ENCODE measurements at regions not wholly inside any gene's neighbourhood (a gene's known extent, or its start where the extent isn't known, plus 50 kb on each side); places are given as distances from the start of the nearest gene placed in this dataset.

DNA sequence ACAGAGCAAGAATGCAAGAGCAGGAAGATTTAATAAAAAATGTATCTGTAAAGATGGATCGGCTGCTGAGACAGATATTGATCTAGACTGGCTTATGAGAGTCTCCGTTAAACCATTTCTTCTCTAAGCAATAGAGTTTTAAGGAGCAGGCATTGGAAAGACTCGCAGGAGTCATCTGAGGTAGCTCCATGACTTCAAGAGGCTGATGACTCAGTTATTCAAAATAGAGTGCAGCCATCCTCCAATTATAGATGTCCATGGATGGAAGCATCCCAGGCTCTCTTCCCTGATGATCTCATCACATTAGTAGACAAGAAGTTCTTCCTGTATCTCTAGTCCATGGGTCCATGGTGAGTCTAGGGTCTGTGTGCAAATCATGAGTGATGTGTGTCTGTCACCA, 638.3 kb upstream of the TMEM132C start:
- TF ChIP-seq EZH2 (IDR thresholded peaks at IDR 0.05; ENCODE audit: insufficient read depth, poor library complexity, severe bottlenecking) (no peak), EZH2phosphoT487 (IDR thresholded peaks at IDR 0.05; ENCODE audit: insufficient read depth, low read depth) (no peak)

All from GM23248 (cell line).